Mucosa of gallbladder (tissue), 1 donor: ENCODE measurements at regions not wholly inside any gene's neighbourhood (a gene's known extent, or its start where the extent isn't known, plus 50 kb on each side); places are given as distances from the start of the nearest gene placed in this dataset.

ENCODE experiments used
- DNase-seq: peaks from one replicate; pipeline ENCODE4 v3.0.0-alpha.2; 2020; ENCODE audit warnings: low spot score
- donor health status: DM: no; HTN: no; CAD: no.

DNA sequence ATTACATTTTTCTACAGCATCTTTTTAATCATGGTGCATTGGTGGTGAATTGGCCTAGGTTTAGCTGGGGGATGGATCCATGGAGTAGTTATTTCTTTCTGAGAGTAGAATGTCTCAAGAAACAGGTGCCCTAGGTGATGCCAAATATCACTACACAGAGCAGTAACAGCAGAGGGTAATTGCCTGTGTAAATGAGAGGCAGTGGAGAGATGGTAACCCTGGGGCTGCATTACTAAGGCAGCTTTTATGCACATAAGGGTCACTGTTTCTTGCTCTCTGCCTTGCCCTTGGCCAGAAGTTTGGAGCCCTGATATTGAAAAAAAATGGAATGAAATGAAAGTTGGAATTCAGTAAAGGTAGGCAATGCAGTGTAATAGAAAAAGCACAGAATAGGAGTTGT, 604.0 kb downstream of the NOVA1 start:
- no peak for DNase-seq

DNA sequence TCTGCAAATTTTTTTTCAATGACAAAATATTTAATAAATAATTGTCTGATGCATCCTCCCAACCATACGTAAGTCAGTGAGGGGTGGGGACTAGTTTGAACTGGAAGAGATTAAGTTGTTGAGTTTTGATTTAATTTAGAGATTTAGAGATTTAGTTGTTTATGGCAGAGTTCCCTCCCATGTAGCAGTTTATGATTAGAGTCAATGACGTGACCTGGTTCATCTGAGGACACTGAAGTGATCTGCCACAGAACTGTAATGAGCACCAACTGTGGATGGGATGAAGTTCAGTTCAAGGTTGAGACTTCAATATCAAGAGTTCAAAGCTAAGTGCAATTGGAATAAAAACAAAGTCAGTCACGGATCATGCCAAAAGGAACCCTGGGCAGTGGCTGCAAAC, 609.3 kb downstream of the NOVA1 start:
- no peak for DNase-seq

DNA sequence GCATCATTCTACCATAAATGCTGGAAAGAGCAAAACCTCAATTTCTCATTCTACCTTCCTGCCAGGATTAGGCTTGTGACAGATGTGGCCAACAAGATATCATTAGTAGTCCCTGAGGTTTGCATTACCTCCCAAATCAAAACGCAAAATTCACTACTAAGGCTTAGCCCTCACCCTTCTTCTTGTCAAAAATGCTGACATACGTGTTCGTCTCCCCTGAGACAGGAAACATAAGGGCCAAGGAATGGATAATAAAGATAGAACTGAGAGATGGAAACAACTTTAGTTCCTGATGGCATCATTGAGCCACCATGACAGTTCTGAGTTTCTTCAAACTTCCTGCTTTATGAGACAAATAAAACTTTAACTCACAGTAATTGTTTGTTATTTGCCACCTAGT, 642.1 kb downstream of the NOVA1 start:
- no peak for DNase-seq

DNA sequence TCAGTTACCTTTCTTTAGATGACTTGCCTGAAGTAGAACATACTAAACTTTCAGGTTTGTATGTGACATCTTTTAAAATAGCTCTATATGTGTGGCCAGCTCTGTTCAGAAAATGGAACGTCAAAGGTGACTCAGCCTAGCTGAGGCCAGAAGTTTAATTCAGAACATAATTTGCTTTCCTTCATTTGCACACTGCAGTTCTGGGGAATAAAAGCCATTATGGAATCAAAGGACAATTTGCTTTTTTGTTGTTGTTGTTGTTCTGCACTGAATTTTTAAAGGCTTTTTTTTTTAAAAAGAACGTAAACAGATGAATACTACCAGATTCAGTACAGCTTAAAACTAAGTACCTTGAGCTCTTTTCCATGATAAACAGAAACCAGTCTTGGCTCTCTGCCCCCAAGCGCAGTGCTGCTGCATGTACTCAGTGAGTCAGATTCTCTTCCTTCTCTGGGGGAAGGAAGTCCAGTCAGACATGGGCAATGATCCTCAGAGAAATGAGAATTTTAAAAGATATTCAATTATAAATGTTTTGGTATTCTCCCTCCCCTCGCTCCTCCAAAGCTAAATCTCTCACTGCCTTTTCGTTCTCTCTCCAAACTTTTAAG, 644.2 kb downstream of the NOVA1 start:
- DNase-seq = peak; percentile 10

GRCh38 chr14:25945746-25946145, 652.1 kb downstream of the NOVA1 start:
- DNase-seq = no peak

- DNase-seq = no peak
Observed at GRCh38 chr14:25944020-25944419, 653.8 kb downstream of the NOVA1 start.

GRCh38 chr14:25943329-25943728, 654.5 kb downstream of the NOVA1 start:
- no peak for DNase-seq

- DNase-seq = no peak
Observed at GRCh38 chr14:25942090-25942489, 655.7 kb downstream of the NOVA1 start.

- DNase-seq = no peak
Observed at GRCh38 chr14:25933731-25934130, 664.1 kb downstream of the NOVA1 start.

DNA sequence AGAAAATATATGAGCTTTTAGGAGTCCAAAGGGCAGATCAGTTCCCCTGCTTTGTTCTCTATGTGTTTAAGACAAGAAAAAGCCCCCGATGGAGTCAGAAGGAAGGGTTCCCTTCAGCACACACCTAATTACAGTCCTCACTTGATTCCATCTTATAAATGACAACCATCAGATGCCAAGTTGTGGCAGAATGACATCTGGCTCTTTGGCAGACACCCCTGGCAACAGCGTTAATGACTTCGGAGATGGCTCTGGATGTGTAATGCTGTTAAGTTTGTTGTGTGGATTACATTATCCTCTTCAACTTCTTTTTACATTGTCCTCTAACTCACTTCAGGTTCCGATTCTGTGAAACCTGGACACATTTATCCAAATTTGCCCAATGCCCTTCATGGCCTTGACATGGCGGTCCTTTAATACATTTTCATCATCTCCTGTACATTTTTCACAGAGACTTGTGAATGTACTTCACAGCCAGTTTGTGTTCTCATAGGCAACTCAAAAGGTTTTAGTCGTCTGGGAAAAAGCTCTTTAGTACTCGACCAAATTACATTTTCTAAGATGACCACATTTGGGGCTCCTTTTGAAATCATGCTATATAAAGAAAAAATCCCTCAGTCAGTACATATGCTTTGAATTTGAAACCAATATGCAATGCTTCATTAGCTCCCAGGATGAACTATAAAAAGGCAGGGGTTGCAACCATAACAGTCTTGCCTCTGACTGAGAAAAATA, 667.8 kb downstream of the NOVA1 start:
- DNase-seq = no peak

GRCh38 chr14:25911831-25912230, 686.0 kb downstream of the NOVA1 start:
- DNase-seq = no peak

DNA sequence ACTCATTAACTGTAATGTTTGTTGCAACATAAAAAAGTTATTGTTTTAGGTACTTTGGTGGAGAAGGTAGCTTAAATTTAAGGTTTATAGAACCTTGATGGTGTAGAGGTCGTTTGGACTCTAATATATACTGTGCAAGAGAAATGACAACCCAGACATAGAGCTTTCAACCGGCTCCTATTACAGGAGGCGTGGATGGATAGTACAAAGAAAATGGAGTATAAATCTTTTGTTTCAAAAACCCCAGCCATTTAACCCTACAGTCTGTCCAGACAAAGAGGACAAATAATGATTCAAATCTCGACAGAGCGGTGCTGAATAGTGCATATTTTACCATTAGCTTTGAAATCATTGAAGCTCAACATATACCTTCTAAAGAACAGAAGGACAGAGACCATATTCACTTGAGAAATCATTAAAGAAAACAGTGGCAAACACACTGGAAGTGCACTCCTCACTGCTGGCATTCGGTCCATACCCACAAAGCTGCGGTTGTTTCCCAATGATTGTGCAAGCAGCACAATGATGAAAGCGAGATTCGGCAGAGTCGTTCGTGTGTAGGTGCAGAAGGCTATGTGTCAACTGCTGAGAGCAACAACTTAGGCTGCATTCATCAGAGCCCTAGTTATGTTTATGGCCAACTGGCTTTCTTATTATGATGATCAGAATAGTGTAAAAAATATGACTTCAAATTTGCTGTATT, 688.6 kb downstream of the NOVA1 start:
- DNase-seq = no peak

GRCh38 chr14:25908277-25909044, 689.4 kb downstream of the NOVA1 start:
- no peak for DNase-seq

DNA sequence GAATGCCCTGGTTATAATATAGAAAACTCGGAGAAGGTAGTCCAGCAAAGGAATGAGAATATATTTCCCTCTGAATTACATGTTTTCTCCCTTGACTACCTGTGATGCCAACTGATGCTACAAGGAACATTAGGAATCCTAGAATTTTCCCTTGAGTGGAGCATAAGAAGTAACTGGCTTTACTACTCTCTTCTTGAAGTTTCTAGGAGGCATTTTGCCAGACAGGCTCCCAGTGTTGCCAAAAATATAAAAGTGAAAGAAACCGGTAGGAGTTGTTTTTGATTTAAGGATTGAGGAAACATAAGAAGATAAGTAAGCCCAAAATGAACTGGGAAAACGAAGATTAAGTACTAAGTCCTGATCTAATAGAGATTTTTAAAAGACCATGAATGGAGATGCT, 693.4 kb downstream of the NOVA1 start:
- no peak for DNase-seq

DNA sequence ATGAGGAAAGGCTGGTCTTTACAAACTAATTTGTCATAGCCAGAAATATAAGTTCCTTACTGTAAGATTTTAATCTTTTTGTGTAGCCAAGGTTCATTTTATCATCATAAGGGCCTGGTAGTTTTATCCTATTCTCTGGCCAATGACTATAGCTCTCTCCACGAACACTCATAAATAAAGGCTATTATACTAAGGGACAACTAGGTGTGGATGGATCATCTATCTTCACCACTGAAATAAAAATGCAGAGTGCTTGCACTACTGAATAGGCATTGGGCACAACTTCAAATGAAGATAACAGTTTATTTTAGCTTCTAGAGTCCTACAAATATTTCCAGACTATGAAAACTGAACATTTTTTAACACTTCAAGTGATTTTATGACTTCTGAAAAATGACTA, 698.6 kb downstream of the NOVA1 start:
- no peak for DNase-seq

DNA sequence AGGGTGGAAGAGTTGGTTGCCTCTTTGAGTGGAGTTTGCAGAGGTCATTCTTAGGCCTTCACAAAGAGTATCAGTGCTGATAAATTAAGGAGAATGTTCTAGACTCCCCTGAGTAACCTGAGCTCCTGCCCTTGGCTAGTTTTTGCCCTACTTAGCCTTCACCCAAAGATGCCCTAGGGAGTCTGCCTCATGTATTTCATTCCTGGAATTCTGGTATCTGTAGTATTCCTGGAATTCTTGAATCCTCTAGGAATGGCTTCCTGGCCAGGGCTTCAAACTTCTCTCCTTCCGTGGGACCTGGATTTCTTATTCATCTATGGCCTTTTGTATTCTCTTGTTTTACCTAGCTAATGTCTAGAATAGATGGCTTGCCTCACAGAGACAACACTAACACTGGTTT, 701.1 kb downstream of the NOVA1 start:
- DNase-seq = no peak

DNA sequence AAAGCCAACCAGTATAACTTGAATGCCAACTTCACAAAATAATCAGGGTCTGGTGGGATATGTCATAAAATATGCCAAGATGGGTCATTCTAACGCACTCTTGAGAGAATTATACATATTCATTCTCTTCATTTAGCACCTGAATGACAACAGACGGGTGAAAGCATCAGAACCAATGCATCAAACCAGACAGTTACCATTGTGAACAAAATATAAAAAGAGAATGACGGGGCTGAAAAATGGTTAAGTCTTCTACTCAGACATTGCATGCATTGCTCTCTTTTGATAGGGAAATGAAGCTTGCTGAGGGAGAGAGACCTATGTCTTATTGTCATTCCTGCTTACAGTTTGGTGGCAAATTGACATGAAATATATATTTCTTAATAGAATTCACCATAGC, 702.1 kb downstream of the NOVA1 start:
- no peak for DNase-seq

DNA sequence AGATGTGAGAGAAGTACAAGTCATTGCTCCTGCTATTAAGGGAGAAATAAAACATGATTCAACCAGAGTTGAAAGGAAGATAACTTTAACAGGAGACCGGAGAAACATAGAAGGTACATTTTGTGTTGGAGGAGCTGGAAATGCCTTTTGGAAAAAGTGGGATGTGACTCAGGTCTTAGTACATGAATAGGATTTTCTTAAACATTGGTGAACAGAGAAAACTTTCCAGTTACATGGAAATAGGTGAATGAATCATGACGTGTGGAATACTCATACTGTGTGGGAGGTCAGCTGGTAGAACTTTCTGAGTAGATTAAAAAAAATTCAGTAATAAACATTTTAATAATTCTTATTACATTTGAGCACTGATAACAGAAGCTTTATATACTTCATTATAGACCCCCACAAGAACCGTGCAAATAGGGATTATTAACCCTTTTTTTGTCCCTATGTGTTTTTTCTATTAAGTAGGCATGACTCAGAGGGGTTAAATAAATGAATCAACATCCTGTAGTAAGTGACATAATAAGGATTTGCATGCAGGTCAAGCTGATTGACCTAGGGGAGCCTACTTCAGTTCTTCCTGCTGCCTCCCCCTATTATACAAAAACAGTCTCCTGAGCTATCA, 710.5 kb downstream of the NOVA1 start:
- no peak for DNase-seq

GRCh38 chr14:25884657-25885056, 713.2 kb downstream of the NOVA1 start:
- no peak for DNase-seq

DNA sequence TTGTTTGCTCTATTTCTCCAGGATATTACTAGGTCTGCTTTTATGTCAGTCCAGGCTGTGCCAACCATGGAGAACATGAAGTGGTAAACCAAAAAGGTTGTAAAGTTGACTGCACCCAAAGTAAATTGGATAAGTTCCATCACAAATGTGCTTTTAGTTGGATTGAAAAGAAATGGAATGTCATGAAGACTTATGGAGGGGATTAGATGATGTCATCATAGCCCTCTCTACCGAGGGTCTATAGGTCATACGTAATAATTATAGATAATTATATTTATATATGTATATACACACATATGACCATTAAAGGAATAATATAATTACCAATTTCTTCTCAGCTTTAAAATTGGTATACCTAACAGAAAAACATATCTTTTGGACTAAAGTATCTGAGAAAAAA, 714.9 kb downstream of the NOVA1 start:
- DNase-seq = no peak

- no peak for DNase-seq
Observed at GRCh38 chr14:25875475-25875874, 722.4 kb downstream of the NOVA1 start.

GRCh38 chr14:25869854-25870253, 728.0 kb downstream of the NOVA1 start:
- DNase-seq = no peak
